Esophagus squamous epithelium (tissue), 5 donors: ENCODE measurements at regions not wholly inside any gene's neighbourhood (a gene's known extent, or its start where the extent isn't known, plus 50 kb on each side); places are given as distances from the start of the nearest gene placed in this dataset.

Experiments
- DNase-seq: peaks from one replicate; lab custom pipeline; 2025; lab: John Stamatoyannopoulos, UW
- H3K27ac ChIP-seq, 4 donors: fragments of 200-600 bp; sonication (generic); one replicate each; pipeline ENCODE4 v1.5.1; 2016 to 2019; ENCODE audit warnings: mild to moderate bottlenecking in 1 of 4
- H3K27me3 ChIP-seq, 4 donors: fragments of 200-600 bp; sonication (generic); 1 replicate in 3 of 4; 2 replicates in 1 of 4; pipeline versions ENCODE4 v1.5.1 to v1.6.0; 2017 to 2021; ENCODE audit warnings: antibody characterized with exemption in 1 of 4
- H3K36me3 ChIP-seq, 3 donors: fragments of 200-600 bp; sonication (generic); one replicate each; pipeline ENCODE4 v1.5.1; 2016 to 2019
- H3K4me1 ChIP-seq, 3 donors: fragments of 200-600 bp; sonication (generic); one replicate each; pipeline ENCODE4 v1.5.1; 2017 to 2019
- H3K4me3 ChIP-seq, 4 donors: fragments of 200-600 bp; sonication (generic); 1 replicate in 3 of 4; 2 replicates in 1 of 4; pipeline ENCODE4 v1.5.1; 2016 to 2019; ENCODE audit warnings: mild to moderate bottlenecking in 2 of 4, moderate library complexity in 1 of 4
- H3K9me3 ChIP-seq, 3 donors: fragments of 200-600 bp; sonication (generic); one replicate each; pipeline ENCODE4 v1.5.1; 2016 to 2019
- CTCF ChIP-seq, 6 experiments: fragments of 450-650 bp in 4 of 6; fragments of 200-600 bp in 2 of 6; sonication (generic) in 2 of 6; IDR thresholded peaks; one replicate each; pipeline ENCODE4 v1.5.1; 2016 to 2019; ENCODE audit warnings: antibody characterized with exemption in 6 of 6, mild to moderate bottlenecking in 4 of 6, moderate library complexity in 4 of 6
- POLR2A ChIP-seq, 4 donors: fragments of 450-650 bp; IDR thresholded peaks; one replicate each; pipeline ENCODE4 v1.6.1; 2017; ENCODE audit warnings: antibody characterized with exemption in 4 of 4, mild to moderate bottlenecking in 4 of 4, moderate library complexity in 3 of 4
- WGBS, 2 donors: methylation state at CpG; one replicate each; pipeline ENCODE4 v1.1.5; 2018; 5-methylcytosine and 5-hydroxymethylcytosine counted together
- intact Hi-C: fragments of 100-400 bp; cut with DNase I; formaldehyde crosslinking; loops from one replicate; pipeline ENCODE4 v1.15.0; 2022
- donor health status: DM: yes; HTN: yes; CAD: no.

GRCh38 chr2:183709829-183710228 lies 585.6 kb downstream of the NUP35 start:
- H3K36me3 ChIP-seq: no peaks in the 10 kb centered on the region
- WGBS, 2 donors: no CpG with 5 or more reads among the region's 1 CpG

GRCh38 chr2:183718246-183718645 lies 594.0 kb downstream of the NUP35 start:
- no peak for DNase-seq
- H3K9me3 ChIP-seq: no peaks in the 10 kb centered on the region
- H3K27ac ChIP-seq: no peak overlapping the region
- H3K4me1 ChIP-seq: no peaks in the 10 kb centered on the region
- no peaks in the 10 kb centered on the region for H3K27me3 ChIP-seq
- intact Hi-C loops: no loop called here
- TF ChIP-seq POLR2A (IDR thresholded peaks at IDR 0.05): no peak
- no peak for TF ChIP-seq CTCF (IDR thresholded peaks at IDR 0.05)
- 40% methylated on average over 3 of the region's 3 CpGs for WGBS, 2 donors
- no peaks in the 10 kb centered on the region for H3K36me3 ChIP-seq
- H3K4me3 ChIP-seq: no peak overlapping the region

More at GRCh38 chr2:183709829-183710228, 585.6 kb downstream of the NUP35 start:
- Histone ChIP-seq H3K4me1 (no peaks in the 10 kb centered on the region), H3K9me3 (no peaks in the 10 kb centered on the region), H3K27ac (no peak overlapping the region), H3K27me3 (no peaks in the 10 kb centered on the region), H3K4me3 (no peak overlapping the region)
- TF ChIP-seq POLR2A (IDR thresholded peaks at IDR 0.05) (no peak), CTCF (IDR thresholded peaks at IDR 0.05) (no peak)
- no peak for DNase-seq
- intact Hi-C loops: no loop called here

DNA sequence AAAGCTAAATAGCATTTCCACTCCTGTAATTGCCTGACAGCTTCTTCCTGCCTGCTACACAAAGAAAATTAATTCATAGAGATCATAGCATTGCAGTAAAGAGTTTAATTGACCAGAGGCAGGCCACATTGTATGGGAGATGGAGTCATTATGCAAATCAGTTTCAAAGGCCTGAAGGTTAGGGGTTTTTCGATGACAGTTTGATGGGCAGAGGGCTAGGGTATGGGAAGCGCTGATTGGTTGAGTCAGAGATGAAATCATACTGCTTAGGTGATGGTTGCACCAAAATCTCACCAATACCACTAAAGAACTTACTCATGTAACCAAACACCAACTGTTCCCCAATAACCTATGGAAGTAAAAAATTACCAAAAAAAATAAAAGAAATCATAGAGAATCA lies 599.0 kb downstream of the NUP35 start:
- DNase-seq: no peak

DNA sequence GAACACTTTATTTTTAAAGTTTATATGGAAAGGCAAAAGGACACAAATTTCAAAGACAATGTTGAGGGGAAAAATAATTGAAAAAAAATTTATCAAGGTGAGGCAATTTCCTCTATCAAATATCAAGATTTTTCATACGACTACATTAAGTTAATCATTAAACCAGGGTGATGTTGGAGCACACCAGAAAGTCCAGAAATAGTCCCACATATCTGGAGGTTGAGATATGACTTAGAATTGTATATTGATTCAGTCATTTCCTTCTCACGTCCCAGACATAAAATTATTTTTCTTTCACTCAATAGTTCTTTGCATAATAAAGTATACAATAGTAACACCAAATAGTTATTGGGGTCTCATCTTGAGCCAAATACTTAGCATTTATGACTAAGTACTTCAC lies 605.1 kb downstream of the NUP35 start:
- no peaks in the 10 kb centered on the region for H3K4me1 ChIP-seq
- no peak overlapping the region for H3K27ac ChIP-seq
- no peaks in the 10 kb centered on the region for H3K27me3 ChIP-seq
- intact Hi-C loops: no loop called here
- no peak overlapping the region for H3K4me3 ChIP-seq
- 43 to 46% methylated on average over 2 of the region's 2 CpGs for WGBS, 2 donors
- H3K36me3 ChIP-seq: no peaks in the 10 kb centered on the region
- TF ChIP-seq POLR2A (IDR thresholded peaks at IDR 0.05) (no peak), CTCF (IDR thresholded peaks at IDR 0.05) (no peak)
- no peaks in the 10 kb centered on the region for H3K9me3 ChIP-seq
- DNase-seq: no peak

More for the DNA sequence above, 599.0 kb downstream of the NUP35 start:
- Histone ChIP-seq H3K4me1 (no peaks in the 10 kb centered on the region), H3K9me3 (no peaks in the 10 kb centered on the region), H3K36me3 (no peaks in the 10 kb centered on the region), H3K4me3 (no peak overlapping the region), H3K27me3 (no peaks in the 10 kb centered on the region), H3K27ac (no peak overlapping the region)
- intact Hi-C loops: no loop called here
- WGBS, 2 donors: 72 to 91% methylated on average over 2 of the region's 2 CpGs
- TF ChIP-seq POLR2A (IDR thresholded peaks at IDR 0.05) (no peak), CTCF (IDR thresholded peaks at IDR 0.05) (no peak)

- Histone ChIP-seq H3K4me3 (no peak overlapping the region), H3K36me3 (no peaks in the 10 kb centered on the region), H3K9me3 (no peaks in the 10 kb centered on the region), H3K27me3 (no peaks in the 10 kb centered on the region), H3K4me1 (no peaks in the 10 kb centered on the region), H3K27ac (no peak overlapping the region)
- no peak for TF ChIP-seq POLR2A (IDR thresholded peaks at IDR 0.05)
- no peak for TF ChIP-seq CTCF (IDR thresholded peaks at IDR 0.05)
- intact Hi-C loops: no loop called here
- 52 to 53% methylated on average over 2 of the region's 2 CpGs for WGBS, 2 donors
- no peak for DNase-seq
Measured at GRCh38 chr2:183740241-183740640, 616.0 kb downstream of the NUP35 start.
